GM18517 (cell line): ENCODE measurements at regions not wholly inside any gene's neighbourhood (a gene's known extent, or its start where the extent isn't known, plus 50 kb on each side); places are given as distances from the start of the nearest gene placed in this dataset.

Source experiments
- ATAC-seq: cut with Tn5 transposase; IDR thresholded peaks from one replicate; pipeline ENCODE4 v1.9.1; 2021; ENCODE audit warnings: mild to moderate bottlenecking, moderate library complexity; ENCODE audit not compliant: unreplicated experiment

- ATAC-seq, result no peak
These were observed 951.2 kb downstream of the PCDH18 start for GRCh38 chr4:136581119-136581518.

DNA sequence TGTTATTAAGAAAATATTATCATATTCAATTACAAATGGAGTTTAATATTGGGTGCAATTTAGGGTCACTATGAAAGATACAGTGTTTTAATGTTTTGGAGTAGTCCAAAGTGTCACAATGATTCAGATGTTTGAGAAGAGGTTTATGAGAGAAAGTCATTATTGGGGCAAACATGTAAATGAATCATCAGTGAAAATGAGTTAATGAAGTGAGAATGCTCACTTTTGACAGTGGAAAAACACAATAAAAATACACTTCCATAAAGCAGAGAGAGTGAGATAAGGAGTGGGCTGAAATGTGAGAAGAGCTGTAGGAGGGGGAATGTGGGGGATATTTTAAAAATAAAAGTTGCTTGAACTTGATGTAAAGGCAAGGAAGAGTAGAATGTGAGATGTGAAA is 957.1 kb downstream of the PCDH18 start:
- no peak for ATAC-seq

- no peak for ATAC-seq
These were observed 958.8 kb downstream of the PCDH18 start for GRCh38 chr4:136573460-136573859.

DNA sequence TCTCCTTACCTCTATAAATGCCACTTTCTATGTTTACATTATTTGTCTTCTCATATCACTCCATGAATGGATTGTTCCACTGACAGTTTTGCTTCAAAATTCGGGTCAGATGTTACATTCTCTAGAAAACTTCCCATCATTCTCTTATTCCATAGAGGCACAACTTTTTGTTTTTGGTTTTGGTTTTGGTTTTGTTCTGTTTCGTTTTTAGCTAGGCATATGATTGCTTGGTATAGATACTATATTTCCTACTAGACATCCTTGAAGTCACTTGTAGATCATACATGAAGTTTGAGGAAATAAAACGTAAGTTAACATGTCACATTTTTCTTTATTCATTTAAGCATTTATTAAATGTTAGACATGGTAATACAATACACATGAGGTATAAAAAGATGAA is 961.0 kb downstream of the PCDH18 start:
- ATAC-seq, result no peak

- ATAC-seq, result no peak
These were observed 969.5 kb downstream of the PCDH18 start for GRCh38 chr4:136562834-136563233.

GRCh38 chr4:136558940-136559494 is 973.3 kb downstream of the PCDH18 start:
- ATAC-seq, result no peak

GRCh38 chr4:136557396-136557795 is 974.9 kb downstream of the PCDH18 start:
- ATAC-seq, result no peak

DNA sequence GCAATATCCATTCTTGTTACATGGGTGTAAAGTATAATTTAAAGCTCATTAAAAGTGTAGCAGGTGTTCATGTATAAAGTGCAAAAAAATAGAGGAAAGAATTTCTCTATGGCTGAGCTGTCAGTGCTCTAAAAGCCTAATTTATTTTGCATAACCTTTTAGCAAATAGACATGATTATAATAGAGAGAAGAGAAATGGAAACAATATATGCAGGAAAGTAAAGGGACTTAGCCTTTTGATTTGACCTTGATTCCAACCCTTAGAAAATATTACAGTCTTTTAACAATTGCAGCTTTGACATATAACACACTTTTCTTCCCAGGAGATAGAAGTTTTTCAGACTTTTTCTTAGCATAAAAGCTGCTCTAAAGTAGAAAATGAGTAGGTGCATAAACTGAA is 978.3 kb downstream of the PCDH18 start:
- no peak for ATAC-seq

DNA sequence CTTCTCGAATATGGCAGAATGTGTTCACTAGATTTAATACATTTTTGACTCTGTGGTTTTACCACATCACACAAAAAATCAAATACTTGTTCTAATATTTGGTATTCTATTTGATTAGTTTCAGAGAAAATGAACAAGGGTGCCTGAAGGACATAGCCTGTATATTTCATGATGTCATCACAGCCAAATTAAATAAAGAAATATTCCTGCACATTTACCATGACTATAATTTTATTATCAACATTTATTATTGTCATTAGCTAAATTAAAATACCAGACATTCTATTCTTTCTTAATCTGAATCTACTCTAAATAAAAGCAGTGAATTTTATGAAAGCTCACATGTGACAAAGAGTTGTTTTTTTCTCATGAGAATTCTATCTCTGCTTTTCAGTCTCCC is 980.5 kb downstream of the PCDH18 start:
- no peak for ATAC-seq

GRCh38 chr4:136540747-136541146 is 991.5 kb downstream of the PCDH18 start:
- ATAC-seq, result no peak

DNA sequence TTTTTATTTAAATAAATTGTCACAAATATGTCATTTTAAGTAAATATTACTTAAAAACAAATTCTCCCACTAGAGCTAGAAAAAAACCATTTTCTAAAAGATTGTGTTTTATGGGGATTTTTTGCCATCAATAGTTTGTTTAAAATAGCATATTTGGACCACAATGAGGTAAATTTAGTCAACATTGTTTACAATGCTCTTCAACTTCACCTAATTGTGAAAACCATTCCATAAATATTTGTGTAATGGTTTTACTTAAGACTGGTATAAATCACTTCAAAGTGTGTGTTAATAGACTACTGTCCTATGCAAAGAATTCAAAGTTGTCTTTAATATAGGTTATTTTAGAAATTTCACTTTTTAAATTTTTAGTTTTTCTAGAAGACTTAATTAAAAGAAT is 1004.2 kb downstream of the PCDH18 start:
- no peak for ATAC-seq

DNA sequence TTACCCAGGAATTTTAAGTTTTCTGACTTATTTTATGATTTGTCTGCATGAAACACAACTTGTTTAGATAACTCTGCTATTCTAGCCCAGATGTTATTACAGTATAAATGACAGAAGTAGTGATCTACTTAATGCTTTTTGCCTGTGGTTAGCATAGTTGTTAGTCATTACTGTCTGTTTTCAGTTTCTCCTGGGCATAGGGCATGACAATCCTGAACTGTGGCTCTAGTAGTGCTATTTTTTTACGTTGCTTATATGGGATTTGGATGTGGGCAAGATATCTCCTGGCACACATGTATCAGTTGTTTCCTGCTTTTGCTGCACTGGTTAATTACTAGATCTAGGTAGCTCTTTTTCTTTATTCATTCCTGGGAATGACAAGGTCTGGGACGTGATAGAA is 1005.8 kb downstream of the PCDH18 start:
- no peak for ATAC-seq

DNA sequence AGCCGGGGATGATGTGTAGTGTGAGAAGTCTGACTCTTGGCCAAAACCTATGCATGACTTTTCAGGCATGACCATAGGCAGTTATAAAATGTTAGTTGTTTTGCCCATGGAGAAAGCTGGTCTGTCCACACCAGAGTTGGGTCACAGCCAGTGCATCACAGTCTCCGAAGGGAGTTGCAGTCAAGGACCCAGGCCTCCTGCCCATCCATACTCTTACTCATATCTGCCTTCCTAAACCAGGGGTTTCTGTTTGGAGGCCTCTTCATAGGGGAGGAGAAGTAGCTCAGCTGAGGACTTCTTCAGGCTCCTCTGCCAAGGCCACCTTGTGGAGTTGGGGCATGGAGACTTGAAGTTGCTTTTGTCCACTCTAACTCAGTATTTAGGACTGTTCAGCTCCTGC is 1008.3 kb downstream of the PCDH18 start:
- no peak for ATAC-seq

GRCh38 chr4:136516371-136516770 is 1015.9 kb downstream of the PCDH18 start:
- ATAC-seq, result no peak

- ATAC-seq, result no peak
These were observed 1027.3 kb downstream of the PCDH18 start for GRCh38 chr4:136505020-136505419.

DNA sequence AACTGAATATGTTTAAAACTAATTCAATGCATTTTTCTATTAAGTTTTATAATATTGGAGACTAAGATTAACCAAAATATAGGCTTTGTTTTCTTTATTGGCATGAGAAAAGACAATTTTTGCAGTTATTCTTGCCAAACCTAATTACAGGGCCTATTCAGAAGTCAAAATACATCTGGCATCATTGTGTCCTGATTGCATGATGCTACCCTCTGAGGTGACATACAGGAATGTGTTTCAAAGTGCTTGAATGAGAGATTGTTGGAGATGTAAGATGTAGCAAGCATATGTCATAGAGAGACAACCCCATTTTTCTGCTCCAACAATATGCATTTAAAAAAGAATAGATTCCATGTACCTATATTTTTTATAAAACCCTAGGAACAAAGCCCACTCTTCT is 1036.4 kb downstream of the PCDH18 start:
- ATAC-seq, result no peak

DNA sequence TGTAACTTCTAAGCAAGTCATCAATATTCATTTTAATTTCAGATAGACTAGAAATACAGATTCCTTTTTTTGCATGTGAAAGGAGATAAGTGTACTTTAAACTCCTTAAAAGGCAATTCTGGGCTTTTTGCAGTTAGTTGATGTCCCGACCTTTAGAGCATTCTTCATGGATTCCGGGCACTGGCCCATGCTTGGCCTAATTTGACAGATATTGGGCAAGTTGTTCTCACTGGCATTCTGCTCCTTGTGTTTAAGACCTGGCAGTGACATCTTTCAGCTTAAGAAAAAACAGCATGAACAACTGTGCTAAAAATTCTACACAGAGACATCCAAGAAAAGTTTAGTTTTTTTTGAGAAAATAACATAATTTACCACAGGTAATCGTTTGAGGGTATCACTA is 1037.2 kb downstream of the PCDH18 start:
- no peak for ATAC-seq

DNA sequence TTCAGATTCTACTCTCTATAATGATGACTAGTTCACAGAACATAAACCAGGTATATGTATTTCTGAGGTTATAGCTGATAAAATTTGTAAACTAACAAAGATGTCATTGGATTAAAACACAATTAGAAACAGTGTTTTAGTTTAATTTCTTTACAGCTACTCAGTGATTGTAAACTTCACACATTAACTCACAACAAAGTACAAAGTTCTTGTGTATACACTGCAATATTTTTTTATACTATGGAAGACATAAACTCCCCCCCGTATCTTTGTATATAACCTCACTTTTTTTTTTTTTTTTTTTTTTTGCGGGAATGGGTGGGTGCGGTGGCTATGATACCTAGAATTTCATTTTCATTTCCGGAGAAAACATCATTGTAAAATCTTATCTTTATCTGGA is 1043.2 kb downstream of the PCDH18 start:
- no peak for ATAC-seq

DNA sequence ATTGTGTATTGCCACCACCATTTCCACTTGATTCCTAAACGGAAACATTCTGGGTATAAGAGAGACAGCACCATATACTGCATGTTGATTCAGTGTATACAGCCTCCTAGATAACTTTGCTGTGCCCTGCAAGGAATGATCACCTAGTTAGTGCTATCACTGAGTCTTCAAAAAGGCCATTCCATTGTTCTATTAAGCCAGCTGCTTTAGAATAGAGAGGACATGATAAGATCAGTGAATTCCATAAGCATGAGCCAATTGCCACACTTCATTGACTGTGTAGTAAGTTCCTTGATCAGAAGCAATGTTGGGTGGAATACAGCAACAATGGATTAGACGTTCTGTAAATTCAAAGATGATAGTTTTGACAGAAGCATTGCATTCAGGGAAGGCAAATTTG is 1047.3 kb downstream of the PCDH18 start:
- ATAC-seq, result no peak

DNA sequence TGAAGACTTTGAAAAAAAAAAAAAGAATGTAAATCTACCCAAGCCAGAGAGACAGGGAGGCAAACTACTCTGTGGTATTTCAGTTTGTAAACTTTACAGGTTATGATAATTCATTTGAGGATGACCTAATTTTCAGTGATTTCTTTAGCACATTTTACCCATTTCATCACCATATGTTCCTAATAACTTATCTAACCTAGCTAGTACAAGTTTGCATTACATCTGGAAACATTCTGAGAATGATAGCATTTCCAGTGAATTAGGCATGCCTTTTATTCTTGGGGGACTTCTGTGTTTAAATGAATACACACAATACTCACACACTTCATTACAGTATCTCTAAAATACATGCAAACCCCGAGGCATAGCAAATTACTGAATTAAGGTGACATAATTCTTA is 1055.5 kb downstream of the PCDH18 start:
- no peak for ATAC-seq

- no peak for ATAC-seq
These were observed 1061.2 kb downstream of the PCDH18 start for GRCh38 chr4:136471051-136471450.

DNA sequence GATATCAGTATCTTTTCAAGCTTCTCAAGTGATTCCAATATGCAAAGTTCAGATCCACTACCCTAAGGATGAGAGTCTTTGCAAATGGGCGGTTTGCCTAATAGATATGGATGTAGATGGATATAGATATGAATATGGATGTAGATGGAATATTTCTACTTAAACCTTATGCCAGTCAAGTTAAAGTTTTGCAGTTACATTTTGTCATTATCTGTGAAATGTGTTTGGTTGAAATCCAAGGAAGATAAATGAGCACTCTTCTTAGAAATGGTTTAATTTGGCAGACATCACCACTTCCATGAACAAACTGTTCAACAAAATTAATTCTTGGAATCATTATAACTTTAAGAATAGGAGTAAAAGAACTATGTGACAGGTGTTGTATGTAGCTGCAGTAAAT is 1066.6 kb downstream of the PCDH18 start:
- ATAC-seq, result no peak

DNA sequence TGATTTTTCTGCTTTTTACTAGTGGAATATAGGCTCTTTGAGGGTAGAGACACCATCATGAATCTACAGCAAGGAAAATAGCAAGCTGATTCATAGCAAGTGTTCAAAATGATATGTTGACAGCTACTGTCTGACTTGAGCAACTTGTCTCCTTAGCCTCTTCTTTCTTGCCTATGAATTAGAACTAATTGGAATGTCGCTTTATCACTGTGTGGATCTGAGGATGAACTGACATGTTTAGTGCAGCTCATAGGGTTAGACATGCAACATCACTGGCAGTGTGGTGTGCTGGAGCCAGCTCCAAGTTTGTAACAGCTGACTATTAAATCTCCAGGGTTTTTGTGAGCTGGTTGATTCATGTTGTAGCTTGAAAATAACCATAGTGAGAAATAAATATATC is 1068.4 kb downstream of the PCDH18 start:
- no peak for ATAC-seq

DNA sequence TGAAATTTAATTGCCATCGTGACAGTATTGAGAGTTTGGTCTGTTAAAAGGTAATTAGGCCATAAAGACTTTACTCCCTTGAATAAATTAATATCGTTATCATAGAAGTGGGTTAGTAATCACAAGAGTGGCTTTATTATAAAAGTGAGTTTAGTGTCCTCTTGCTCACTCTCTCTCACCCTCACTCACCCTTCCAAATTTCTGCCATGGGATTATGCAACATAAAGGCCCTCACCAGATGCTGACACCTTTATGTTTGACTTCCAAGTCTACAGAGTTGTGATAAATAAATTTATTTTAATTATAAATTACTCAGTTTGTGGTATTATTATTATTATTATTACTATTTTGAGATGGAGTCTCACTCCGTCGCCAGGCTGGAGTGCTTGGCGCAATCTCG is 1070.8 kb downstream of the PCDH18 start:
- ATAC-seq, result no peak
